ENCODE measurements at regions not wholly inside any gene's neighbourhood (a gene's known extent, or its start where the extent isn't known, plus 50 kb on each side); places are given as distances from the start of the nearest gene placed in this dataset.

DNA sequence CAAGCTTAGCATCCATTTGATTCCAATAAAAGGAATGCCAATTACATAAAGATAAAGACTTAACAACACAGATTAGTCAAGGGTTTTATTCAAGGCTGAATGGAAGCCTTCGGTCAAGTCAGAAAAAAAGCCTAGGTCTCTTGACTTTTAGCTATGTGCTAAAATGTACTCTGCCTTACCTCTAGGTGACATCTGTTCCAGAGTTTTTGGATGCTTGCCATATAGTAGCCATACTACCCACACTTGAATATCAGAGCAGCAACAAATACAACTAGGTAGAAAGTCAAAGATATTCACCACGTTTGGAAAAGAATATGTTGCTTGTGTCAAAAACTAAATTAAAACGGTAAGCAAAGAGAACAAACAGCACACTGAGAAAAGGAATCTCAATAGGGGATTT lies 484.7 kb downstream of the ELAVL2 start:
- Histone ChIP-seq H3K27me3 (no peaks in the 10 kb centered on the region), H3K27ac (no peak overlapping the region), H3K36me3 (no peaks in the 10 kb centered on the region), H3K9me3 (peaks cover 0 to 9% (median 0%) of the 10 kb centered on the region in 4 donors), H3K4me3 (no peak overlapping the region), H3K4me1 (peaks cover 0 to 13% (median 0%) of the 10 kb centered on the region in 4 donors)
- no peak for DNase-seq (ENCODE audit: low spot score in 2 of 2)
- TF ChIP-seq POLR2A (IDR thresholded peaks at IDR 0.05) (no peak), EP300 (IDR thresholded peaks at IDR 0.05) (no peak)
- TF ChIP-seq, protein P1, sequence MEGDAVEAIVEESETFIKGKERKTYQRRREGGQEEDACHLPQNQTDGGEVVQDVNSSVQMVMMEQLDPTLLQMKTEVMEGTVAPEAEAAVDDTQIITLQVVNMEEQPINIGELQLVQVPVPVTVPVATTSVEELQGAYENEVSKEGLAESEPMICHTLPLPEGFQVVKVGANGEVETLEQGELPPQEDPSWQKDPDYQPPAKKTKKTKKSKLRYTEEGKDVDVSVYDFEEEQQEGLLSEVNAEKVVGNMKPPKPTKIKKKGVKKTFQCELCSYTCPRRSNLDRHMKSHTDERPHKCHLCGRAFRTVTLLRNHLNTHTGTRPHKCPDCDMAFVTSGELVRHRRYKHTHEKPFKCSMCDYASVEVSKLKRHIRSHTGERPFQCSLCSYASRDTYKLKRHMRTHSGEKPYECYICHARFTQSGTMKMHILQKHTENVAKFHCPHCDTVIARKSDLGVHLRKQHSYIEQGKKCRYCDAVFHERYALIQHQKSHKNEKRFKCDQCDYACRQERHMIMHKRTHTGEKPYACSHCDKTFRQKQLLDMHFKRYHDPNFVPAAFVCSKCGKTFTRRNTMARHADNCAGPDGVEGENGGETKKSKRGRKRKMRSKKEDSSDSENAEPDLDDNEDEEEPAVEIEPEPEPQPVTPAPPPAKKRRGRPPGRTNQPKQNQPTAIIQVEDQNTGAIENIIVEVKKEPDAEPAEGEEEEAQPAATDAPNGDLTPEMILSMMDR (IDR thresholded peaks at IDR 0.05), result no peak
- 63 to 65% methylated on average over 3 of the region's 3 CpGs for WGBS, 2 donors

DNA sequence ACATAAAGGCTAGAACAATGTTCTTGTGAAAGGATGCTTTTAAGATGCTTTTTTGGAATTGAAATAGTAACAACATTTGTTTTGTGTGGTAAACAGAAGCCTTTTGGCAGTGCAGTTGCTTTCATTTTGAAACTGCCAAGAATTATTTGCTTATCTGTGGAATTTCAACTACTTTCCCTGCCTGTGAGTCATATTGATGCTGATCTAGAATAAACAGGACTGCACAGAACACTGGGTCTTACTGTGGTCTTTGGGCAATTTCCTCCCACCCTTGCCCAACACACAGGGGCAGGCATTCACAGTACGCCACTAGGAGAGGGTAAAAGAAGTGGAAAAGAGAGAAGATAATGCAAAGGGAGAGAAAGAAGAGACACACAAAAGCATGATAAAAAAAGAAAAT lies 483.7 kb downstream of the ELAVL2 start:
- no peak for DNase-seq (ENCODE audit: low spot score in 2 of 2)
- 4 to 26% methylated on average over 1 of the region's 1 CpG for WGBS, 2 donors

GRCh38 chr9:23343226-23343625 lies 482.8 kb downstream of the ELAVL2 start:
- no peaks in the 10 kb centered on the region for H3K36me3 ChIP-seq
- 89 to 93% methylated on average over 1 of the region's 1 CpG for WGBS, 2 donors
- H3K27me3 ChIP-seq, result no peaks in the 10 kb centered on the region
- H3K9me3 ChIP-seq, result peaks cover 0 to 9% (median 0%) of the 10 kb centered on the region in 4 donors
- H3K27ac ChIP-seq, result no peak overlapping the region
- no peak for TF ChIP-seq POLR2A (IDR thresholded peaks at IDR 0.05)
- no peak for TF ChIP-seq EP300 (IDR thresholded peaks at IDR 0.05)
- TF ChIP-seq, protein P1 (IDR thresholded peaks at IDR 0.05), result no peak
- peaks cover 0 to 13% (median 0%) of the 10 kb centered on the region in 4 donors for H3K4me1 ChIP-seq
- no peak for DNase-seq (ENCODE audit: low spot score in 2 of 2)
- no peak overlapping the region for H3K4me3 ChIP-seq

More for the DNA sequence above, 483.7 kb downstream of the ELAVL2 start:
- Histone ChIP-seq H3K4me1 (peaks cover 0 to 13% (median 0%) of the 10 kb centered on the region in 4 donors), H3K27me3 (no peaks in the 10 kb centered on the region), H3K36me3 (no peaks in the 10 kb centered on the region), H3K27ac (no peak overlapping the region), H3K4me3 (no peak overlapping the region), H3K9me3 (peaks cover 0 to 9% (median 0%) of the 10 kb centered on the region in 4 donors)
- TF ChIP-seq EP300 (IDR thresholded peaks at IDR 0.05) (peak in 1 of 2 donors; percentile 9), POLR2A (IDR thresholded peaks at IDR 0.05) (no peak)

- no peak for DNase-seq (ENCODE audit: low spot score in 2 of 2)
- no peaks in the 10 kb centered on the region for H3K36me3 ChIP-seq
- WGBS, 2 donors, result 80% methylated on average over 1 of the region's 1 CpG
- H3K27me3 ChIP-seq, result no peaks in the 10 kb centered on the region
- TF ChIP-seq POLR2A (IDR thresholded peaks at IDR 0.05) (no peak), EP300 (IDR thresholded peaks at IDR 0.05) (no peak)
- TF ChIP-seq, protein P1 (IDR thresholded peaks at IDR 0.05), result no peak
- no peak overlapping the region for H3K27ac ChIP-seq
- H3K4me1 ChIP-seq, result no peaks in the 10 kb centered on the region
- H3K9me3 ChIP-seq, result peaks cover 0 to 46% (median 0%) of the 10 kb centered on the region in 4 donors
- H3K4me3 ChIP-seq, result no peak overlapping the region
These were observed 464.9 kb downstream of the ELAVL2 start for GRCh38 chr9:23361096-23361495.

GRCh38 chr9:23372703-23373102 lies 453.3 kb downstream of the ELAVL2 start:
- no peak for TF ChIP-seq POLR2A (IDR thresholded peaks at IDR 0.05)
- TF ChIP-seq, protein P1 (IDR thresholded peaks at IDR 0.05), result no peak
- no peak for TF ChIP-seq EP300 (IDR thresholded peaks at IDR 0.05)
- Histone ChIP-seq H3K27me3 (no peaks in the 10 kb centered on the region), H3K36me3 (no peaks in the 10 kb centered on the region), H3K9me3 (no peaks in the 10 kb centered on the region), H3K4me1 (no peaks in the 10 kb centered on the region), H3K27ac (no peak overlapping the region), H3K4me3 (no peak overlapping the region)
- no peak for DNase-seq (ENCODE audit: low spot score in 2 of 2)
- WGBS, 2 donors, result 41% methylated on average over 1 of the region's 1 CpG; no CpG with 5 or more reads in 1 of the 2 donors

GRCh38 chr9:23375511-23375910 lies 450.5 kb downstream of the ELAVL2 start:
- WGBS, 2 donors, result 58% methylated on average over 2 of the region's 2 CpGs; no CpG with 5 or more reads in 1 of the 2 donors
- TF ChIP-seq EP300 (IDR thresholded peaks at IDR 0.05), result no peak
- TF ChIP-seq POLR2A (IDR thresholded peaks at IDR 0.05), result no peak
- TF ChIP-seq, protein P1 (IDR thresholded peaks at IDR 0.05), result no peak
- no peak overlapping the region for H3K4me3 ChIP-seq
- DNase-seq (ENCODE audit: low spot score in 2 of 2), result no peak
- no peaks in the 10 kb centered on the region for H3K4me1 ChIP-seq
- H3K27ac ChIP-seq, result no peak overlapping the region
- H3K36me3 ChIP-seq, result no peaks in the 10 kb centered on the region
- H3K27me3 ChIP-seq, result no peaks in the 10 kb centered on the region
- H3K9me3 ChIP-seq, result no peaks in the 10 kb centered on the region

Data from tibial nerve (tissue), 4 donors.